GM23248 (cell line): ENCODE measurements at regions not wholly inside any gene's neighbourhood (a gene's known extent, or its start where the extent isn't known, plus 50 kb on each side); places are given as distances from the start of the nearest gene placed in this dataset.

ENCODE experiments used
- EZH2 ChIP-seq: fragments of 200-600 bp; sonication (generic); IDR thresholded peaks from 2 replicates; pipeline ENCODE4 v1.6.1; 2018; ENCODE audit warnings: antibody characterized with exemption, mild to moderate bottlenecking; ENCODE audit not compliant: insufficient read depth, poor library complexity, severe bottlenecking
- EZH2phosphoT487 ChIP-seq: fragments of 200-600 bp; sonication (generic); IDR thresholded peaks from 2 replicates; pipeline ENCODE4 v1.6.1; 2018; ENCODE audit warnings: antibody characterized with exemption, moderate library complexity, mild to moderate bottlenecking, low read depth; ENCODE audit not compliant: insufficient read depth

- TF ChIP-seq EZH2 = no peak
- TF ChIP-seq EZH2phosphoT487 = no peak
Measured at GRCh38 chr7:51617686-51618085, 301.1 kb upstream of the COBL start.
